ENCODE measurements at regions not wholly inside any gene's neighbourhood (a gene's known extent, or its start where the extent isn't known, plus 50 kb on each side); places are given as distances from the start of the nearest gene placed in this dataset.

DNA sequence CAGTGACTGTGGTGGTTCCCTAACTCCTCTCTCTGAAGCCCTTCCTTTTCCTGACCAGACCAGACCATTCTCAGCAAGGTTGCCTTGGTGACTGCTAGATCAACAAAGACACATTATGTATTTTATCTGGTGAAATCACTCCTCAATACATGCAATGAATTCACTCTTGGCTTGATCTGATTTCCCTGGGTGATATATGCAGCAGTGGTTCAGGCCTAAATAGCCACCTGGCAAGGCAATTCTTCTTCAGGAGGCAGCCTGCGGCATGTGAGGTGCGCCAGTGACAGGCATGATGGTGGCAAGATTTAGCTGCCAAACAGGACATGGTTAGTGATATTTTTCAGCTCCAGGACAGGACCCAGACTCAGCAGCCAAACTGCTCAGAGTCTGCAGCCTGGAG is 350.3 kb upstream of the CCDC196 start:
- H3K4me3 ChIP-seq: no peak overlapping the region
- DNase-seq: no peak
- intact Hi-C loops (cut with DNase I; ENCODE audit: low total_unique reads): no loop called here
- H3K9me3 ChIP-seq: no peaks in the 10 kb centered on the region
- no peaks in the 10 kb centered on the region for H3K36me3 ChIP-seq
- H3K4me1 ChIP-seq: peaks cover 0 to 12% (median 7%) of the 10 kb centered on the region in 6 donors
- no peak overlapping the region for H3K27ac ChIP-seq
- no peak for TF ChIP-seq POLR2AphosphoS5 (IDR thresholded peaks at IDR 0.05)
- TF ChIP-seq POLR2A (IDR thresholded peaks at IDR 0.05): no peak
- TF ChIP-seq CTCF (IDR thresholded peaks at IDR 0.05 in 8 of 11, conservative IDR thresholded peaks at IDR 0.05 in 3 of 11): no peak
- no peaks in the 10 kb centered on the region for H3K27me3 ChIP-seq (replicated peaks in 1 of 7)
- WGBS, 5 donors: 93 to 100% (median 100%) methylated on average over 2 of the region's 2 CpGs

GRCh38 chr14:66137081-66137480 is 349.1 kb upstream of the CCDC196 start:
- no peak for TF ChIP-seq POLR2AphosphoS5 (IDR thresholded peaks at IDR 0.05)
- TF ChIP-seq POLR2A (IDR thresholded peaks at IDR 0.05): no peak
- TF ChIP-seq CTCF (IDR thresholded peaks at IDR 0.05 in 8 of 11, conservative IDR thresholded peaks at IDR 0.05 in 3 of 11): no peak
- H3K9me3 ChIP-seq: no peaks in the 10 kb centered on the region
- intact Hi-C loops (cut with DNase I; ENCODE audit: low total_unique reads): no loop called here
- no peak for DNase-seq
- no peaks in the 10 kb centered on the region for H3K36me3 ChIP-seq
- H3K4me3 ChIP-seq: no peak overlapping the region
- no peaks in the 10 kb centered on the region for H3K27me3 ChIP-seq (replicated peaks in 1 of 7)
- no peak overlapping the region for H3K27ac ChIP-seq
- WGBS, 5 donors: 87 to 95% (median 93%) methylated on average over 8 of the region's 8 CpGs
- H3K4me1 ChIP-seq: peaks cover 0 to 12% (median 7%) of the 10 kb centered on the region in 6 donors

DNA sequence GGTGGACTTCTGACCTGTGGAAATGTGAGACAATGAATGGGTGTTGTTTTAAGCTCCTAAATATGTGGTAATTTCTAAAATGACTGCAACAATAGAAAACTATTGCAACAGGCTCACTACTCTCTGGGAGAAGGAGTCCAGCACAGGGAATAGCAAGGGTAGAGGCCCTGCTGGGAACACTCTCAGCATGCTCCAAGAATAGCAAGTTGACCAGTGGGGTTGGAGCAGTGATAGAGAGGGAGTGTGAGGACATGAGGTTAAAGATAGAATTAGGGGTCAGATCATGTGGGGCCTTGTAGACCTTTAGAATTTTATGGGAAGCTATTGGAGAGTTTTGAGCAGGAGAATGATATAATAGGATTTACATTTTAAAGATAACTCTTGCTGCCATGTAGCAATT is 346.7 kb upstream of the CCDC196 start:
- Histone ChIP-seq H3K27ac (no peak overlapping the region), H3K4me1 (peaks cover 0 to 12% (median 7%) of the 10 kb centered on the region in 6 donors), H3K36me3 (no peaks in the 10 kb centered on the region), H3K4me3 (no peak overlapping the region), H3K27me3 (replicated peaks in 1 of 7) (peaks cover 0 to 11% (median 0%) of the 10 kb centered on the region in 7 donors), H3K9me3 (no peaks in the 10 kb centered on the region)
- TF ChIP-seq POLR2A (IDR thresholded peaks at IDR 0.05) (no peak), CTCF (IDR thresholded peaks at IDR 0.05 in 8 of 11, conservative IDR thresholded peaks at IDR 0.05 in 3 of 11) (no peak), POLR2AphosphoS5 (IDR thresholded peaks at IDR 0.05) (no peak)
- DNase-seq: no peak
- intact Hi-C loops (cut with DNase I; ENCODE audit: low total_unique reads): no loop called here

DNA sequence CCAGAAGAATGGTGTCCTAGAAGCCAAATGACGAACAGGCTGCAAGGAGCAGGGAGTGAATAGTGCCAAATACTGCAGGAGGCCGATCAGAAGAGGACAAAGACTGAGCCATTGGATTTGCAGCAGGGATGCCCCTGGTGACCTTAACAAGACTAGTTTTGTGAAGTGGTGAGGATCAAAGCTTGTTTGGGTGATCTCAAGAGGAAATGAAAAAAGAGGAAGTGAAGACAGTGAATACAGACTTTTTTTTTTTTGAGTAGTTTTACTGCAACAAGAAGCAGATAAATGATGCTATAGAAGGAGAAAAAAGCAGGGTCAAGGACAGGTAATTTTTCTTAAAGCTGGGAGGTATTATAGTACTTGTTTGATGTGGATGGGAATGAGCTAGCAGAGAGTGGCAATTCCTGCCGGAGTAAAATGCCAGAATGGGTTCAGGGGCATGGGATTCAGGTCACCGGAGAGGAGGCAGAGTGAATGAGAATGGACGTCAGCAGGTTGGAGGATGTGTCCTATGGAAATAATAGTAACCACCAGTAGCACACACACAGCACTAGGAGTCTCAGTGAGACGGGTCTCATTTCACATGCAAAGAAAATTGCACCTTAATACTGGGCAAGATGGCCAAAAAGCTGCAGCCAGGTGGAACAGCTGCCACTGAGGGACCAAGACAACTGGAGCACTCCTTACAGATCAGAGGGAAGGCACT is 345.8 kb upstream of the CCDC196 start:
- Histone ChIP-seq H3K4me1 (peaks cover 0 to 12% (median 7%) of the 10 kb centered on the region in 6 donors), H3K27ac (no peak overlapping the region), H3K4me3 (no peak overlapping the region), H3K9me3 (peaks cover 0 to 2% (median 0%) of the 10 kb centered on the region in 8 donors), H3K27me3 (replicated peaks in 1 of 7) (peaks cover 0 to 11% (median 0%) of the 10 kb centered on the region in 7 donors), H3K36me3 (no peaks in the 10 kb centered on the region)
- DNase-seq: no peak
- TF ChIP-seq CTCF (IDR thresholded peaks at IDR 0.05 in 8 of 11, conservative IDR thresholded peaks at IDR 0.05 in 3 of 11) (no peak), POLR2AphosphoS5 (IDR thresholded peaks at IDR 0.05) (no peak), POLR2A (IDR thresholded peaks at IDR 0.05) (no peak)
- intact Hi-C loops (cut with DNase I; ENCODE audit: low total_unique reads): no loop called here
- WGBS, 5 donors: 62 to 69% (median 64%) methylated on average over 6 of the region's 6 CpGs
